H9 (cell line): ENCODE measurements at regions not wholly inside any gene's neighbourhood (a gene's known extent, or its start where the extent isn't known, plus 50 kb on each side); places are given as distances from the start of the nearest gene placed in this dataset.

ENCODE experiments used
- DNase-seq: peaks from one replicate; pipeline ENCODE4 v3.0.0-alpha.2; 2017
- H2AFZ ChIP-seq: one replicate; pipeline ENCODE4 v1.6.1; 2013; ENCODE audit warnings: mild to moderate bottlenecking, low read length, control low read depth, moderate library complexity
- H2AK5ac ChIP-seq: 2 replicates; pipeline ENCODE4 v1.6.1; 2013; ENCODE audit warnings: low read length, control low read depth, mixed read lengths; ENCODE audit not compliant: insufficient read length
- H2BK120ac ChIP-seq: one replicate; pipeline ENCODE4 v1.6.1; 2013; ENCODE audit warnings: low read depth, mild to moderate bottlenecking, low read length, control low read depth, inconsistent platforms; ENCODE audit not compliant: poor library complexity, severe bottlenecking
- H2BK12ac ChIP-seq: 2 replicates; pipeline ENCODE4 v1.6.1; 2013; ENCODE audit warnings: low read length, control low read depth, mixed read lengths, low read depth; ENCODE audit not compliant: insufficient read length
- H2BK15ac ChIP-seq: 2 replicates; pipeline ENCODE4 v1.6.1; 2013; ENCODE audit warnings: low read depth, low read length, control low read depth
- H2BK20ac ChIP-seq: one replicate; pipeline ENCODE4 v1.6.1; 2013; ENCODE audit warnings: low read depth, mild to moderate bottlenecking, low read length, control low read depth, inconsistent platforms; ENCODE audit not compliant: poor library complexity, severe bottlenecking
- H2BK5ac ChIP-seq: 2 replicates; pipeline ENCODE4 v1.6.1; 2013; ENCODE audit warnings: low read length, control low read depth, mixed read lengths; ENCODE audit not compliant: insufficient read length
- H3K14ac ChIP-seq: 2 replicates; pipeline ENCODE4 v1.6.1; 2013; ENCODE audit warnings: low read length, control low read depth; ENCODE audit not compliant: insufficient read depth
- H3K18ac ChIP-seq: 2 replicates; pipeline ENCODE4 v1.6.1; 2013; ENCODE audit warnings: low read depth, mild to moderate bottlenecking, mixed read lengths, low read length, control low read depth; ENCODE audit not compliant: insufficient read length
- H3K23ac ChIP-seq: 2 replicates; pipeline ENCODE4 v1.6.1; 2013; ENCODE audit warnings: low read length, control low read depth, mixed read lengths, low read depth; ENCODE audit not compliant: insufficient read length
- H3K23me2 ChIP-seq: 2 replicates; pipeline ENCODE4 v1.6.1; 2013; ENCODE audit warnings: low read depth, mild to moderate bottlenecking, mixed read lengths, low read length, control low read depth; ENCODE audit not compliant: insufficient read length, poor library complexity, severe bottlenecking
- H3K27ac ChIP-seq: 2 replicates; pipeline ENCODE4 v1.5.1; 2013; ENCODE audit warnings: low read length, control low read depth, mixed read lengths, low read depth; ENCODE audit not compliant: insufficient read length
- H3K27me3 ChIP-seq: 2 replicates; pipeline ENCODE4 v1.6.1; 2013; ENCODE audit warnings: low read length, control low read depth, inconsistent platforms; ENCODE audit not compliant: insufficient read depth
- H3K4ac ChIP-seq: 2 replicates; pipeline ENCODE4 v1.6.1; 2013; ENCODE audit warnings: low read depth, mild to moderate bottlenecking, control low read depth, inconsistent platforms, low read length, moderate library complexity
- H3K4me1 ChIP-seq: 2 replicates; pipeline ENCODE4 v1.6.1; 2013; ENCODE audit warnings: low read length, control low read depth, inconsistent platforms; ENCODE audit not compliant: insufficient read depth
- H3K4me2 ChIP-seq: 2 replicates; pipeline ENCODE4 v1.6.1; 2013; ENCODE audit warnings: low read length, control low read depth, mixed read lengths; ENCODE audit not compliant: insufficient read length, insufficient read depth
- H3K56ac ChIP-seq: 2 replicates; pipeline ENCODE4 v1.6.1; 2013; ENCODE audit warnings: low read depth, mild to moderate bottlenecking, mixed read lengths, low read length, control low read depth; ENCODE audit not compliant: insufficient read length
- H3K79me1 ChIP-seq: 2 replicates; pipeline ENCODE4 v1.6.1; 2013; ENCODE audit warnings: low read depth, mild to moderate bottlenecking, moderate library complexity, low read length, control low read depth, inconsistent platforms; ENCODE audit not compliant: insufficient read depth, poor library complexity, severe bottlenecking
- H3K79me2 ChIP-seq: 2 replicates; pipeline ENCODE4 v1.6.1; 2013; ENCODE audit warnings: low read length, control low read depth, inconsistent platforms; ENCODE audit not compliant: insufficient read depth
- H3K9ac ChIP-seq: 2 replicates; pipeline ENCODE4 v1.6.1; 2013; ENCODE audit warnings: low read length, control low read depth, mixed read lengths; ENCODE audit not compliant: insufficient read length; ENCODE audit errors: extremely low read depth
- H3K9me3 ChIP-seq: one replicate; pipeline ENCODE4 v1.6.1; 2013; ENCODE audit warnings: low read depth, low read length, inconsistent platforms; ENCODE audit not compliant: control insufficient read depth
- H3T11ph ChIP-seq: one replicate; pipeline ENCODE4 v1.6.1; 2013; ENCODE audit warnings: mild to moderate bottlenecking, low read length, control low read depth, inconsistent platforms
- H4K20me1 ChIP-seq: one replicate; pipeline ENCODE4 v1.6.1; 2013; ENCODE audit not compliant: control insufficient read depth, insufficient read length, insufficient read depth
- H4K5ac ChIP-seq: 2 replicates; pipeline ENCODE4 v1.6.1; 2013; ENCODE audit warnings: low read depth, mild to moderate bottlenecking, mixed read lengths, low read length, control low read depth; ENCODE audit not compliant: insufficient read length
- H4K8ac ChIP-seq: replicated peaks from 2 replicates; pipeline ENCODE4 v1.6.1; 2013; ENCODE audit warnings: low read length, control low read depth, mixed read lengths, low read depth; ENCODE audit not compliant: insufficient read length
- H4K91ac ChIP-seq: 2 replicates; pipeline ENCODE4 v1.6.1; 2013; ENCODE audit warnings: low read depth, mild to moderate bottlenecking, moderate library complexity, mixed read lengths, low read length, control low read depth; ENCODE audit not compliant: insufficient read length
- H3K27ac Mint-ChIP-seq, 3 experiments: 2 replicates in 2 of 3; 3 replicates in 1 of 3; pipeline ENCODE4 v1.8.0; 2020 to 2021; ENCODE audit warnings: mixed read lengths in 3 of 3, mild to moderate bottlenecking in 1 of 3, moderate library complexity in 1 of 3
- H3K27me3 Mint-ChIP-seq: 2 replicates; pipeline ENCODE4 v1.8.0; 2021; ENCODE audit warnings: low read depth, mild to moderate bottlenecking, moderate library complexity, mixed read lengths
- H3K36me3 Mint-ChIP-seq, 3 experiments: 2 replicates in 2 of 3; 3 replicates in 1 of 3; pipeline ENCODE4 v1.8.0; 2020 to 2021; ENCODE audit warnings: low read depth in 3 of 3, mixed read lengths in 3 of 3; ENCODE audit not compliant: insufficient read depth in 1 of 3
- H3K4me1 Mint-ChIP-seq, 2 experiments: 2 replicates each; pipeline ENCODE4 v1.8.0; 2020; ENCODE audit warnings: mixed read lengths in 2 of 2
- H3K4me3 Mint-ChIP-seq, 2 experiments: 2 replicates in 1 of 2; 3 replicates in 1 of 2; pipeline ENCODE4 v1.8.0; 2020 to 2021; ENCODE audit warnings: mild to moderate bottlenecking in 2 of 2, mixed read lengths in 2 of 2, moderate library complexity in 1 of 2
- H3K9me3 Mint-ChIP-seq, 2 experiments: 2 replicates in 1 of 2; 3 replicates in 1 of 2; pipeline ENCODE4 v1.8.0; 2020; ENCODE audit warnings: mild to moderate bottlenecking in 2 of 2, mixed read lengths in 2 of 2, moderate library complexity in 1 of 2
- WGBS: extraction: QIAGEN DNeasy Blood & Tissue Kit; methylation state at CpG from one replicate; pipeline ENCODE4 v1.1.7; 2013; ENCODE audit warnings: missing lambda C conversion rate, low lambda C conversion rate, mixed read lengths; ENCODE audit not compliant: insufficient read length; ENCODE audit errors: extremely low coverage; 5-methylcytosine and 5-hydroxymethylcytosine counted together
- TF ChIP-seq, protein P1 (sequence below): fragments of 200-600 bp; sonication (generic); conservative IDR thresholded peaks from 3 replicates; pipeline ENCODE4 v1.8.0; 2021; ENCODE audit warnings: antibody characterized with exemption, mild to moderate bottlenecking

DNA sequence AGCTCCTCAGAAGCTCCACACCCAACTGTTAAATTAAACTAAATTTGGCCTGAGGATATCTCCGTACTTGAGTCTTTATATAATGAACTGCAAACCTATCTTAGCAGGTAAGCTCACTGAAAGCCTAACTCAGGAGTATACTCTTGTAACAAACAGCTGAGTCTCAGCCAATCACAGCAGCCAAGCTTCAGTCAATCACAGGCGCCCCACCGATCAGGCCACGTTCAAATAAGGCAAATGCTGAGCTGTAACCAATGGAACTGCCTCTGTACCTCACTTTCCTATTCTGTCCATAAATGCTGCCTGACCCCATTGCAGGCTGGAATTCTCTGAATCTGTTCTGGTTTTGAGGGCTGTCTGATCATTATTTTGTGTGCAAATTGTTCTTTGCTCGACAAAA lies 93.0 kb upstream of the CES5A start:
- Histone ChIP-seq H3K27me3 (no peaks in the 10 kb centered on the region), H2BK5ac (no peak overlapping the region), H2BK15ac (no peak overlapping the region), H3K56ac (no peak overlapping the region), H4K91ac (no peak overlapping the region), H3K9me3 (no peaks in the 10 kb centered on the region), H3T11ph (no peak overlapping the region), H3K14ac (no peak overlapping the region), H2BK12ac (no peak overlapping the region), H2BK20ac (no peak overlapping the region), H3K18ac (no peak overlapping the region), H3K79me2 (no peaks in the 10 kb centered on the region), H4K5ac (no peak overlapping the region), H3K23ac (no peak overlapping the region), H2AK5ac (no peak overlapping the region), H3K27ac (no peak overlapping the region), H3K4ac (no peak overlapping the region), H3K4me2 (no peak overlapping the region), H3K4me1 (peaks cover 20% of the 10 kb centered on the region; the same call in 1 of the 2 replicates), H2BK120ac (no peak overlapping the region), H3K79me1 (no peaks in the 10 kb centered on the region), H4K8ac (no peak overlapping the region), H2AFZ (no peak overlapping the region), H3K9ac (no peak overlapping the region), H4K20me1 (no peaks in the 10 kb centered on the region), H3K23me2 (no peaks in the 10 kb centered on the region)
- Mint-ChIP-seq H3K27ac (peak overlapping the region in 1 of 3 experiments; percentile 37; a peak in 2 of 7 replicates), H3K9me3 (no peaks in the 10 kb centered on the region), H3K27me3 (no peaks in the 10 kb centered on the region), H3K36me3 (no peaks in the 10 kb centered on the region; a peak in 1 of 7 replicates), H3K4me3 (no peak overlapping the region), H3K4me1 (peaks cover 44 to 56% of the 10 kb centered on the region in 2 experiments)
- WGBS: no CpG with 5 or more reads among the region's 5 CpGs
- DNase-seq: no peak
- TF ChIP-seq, protein P1, sequence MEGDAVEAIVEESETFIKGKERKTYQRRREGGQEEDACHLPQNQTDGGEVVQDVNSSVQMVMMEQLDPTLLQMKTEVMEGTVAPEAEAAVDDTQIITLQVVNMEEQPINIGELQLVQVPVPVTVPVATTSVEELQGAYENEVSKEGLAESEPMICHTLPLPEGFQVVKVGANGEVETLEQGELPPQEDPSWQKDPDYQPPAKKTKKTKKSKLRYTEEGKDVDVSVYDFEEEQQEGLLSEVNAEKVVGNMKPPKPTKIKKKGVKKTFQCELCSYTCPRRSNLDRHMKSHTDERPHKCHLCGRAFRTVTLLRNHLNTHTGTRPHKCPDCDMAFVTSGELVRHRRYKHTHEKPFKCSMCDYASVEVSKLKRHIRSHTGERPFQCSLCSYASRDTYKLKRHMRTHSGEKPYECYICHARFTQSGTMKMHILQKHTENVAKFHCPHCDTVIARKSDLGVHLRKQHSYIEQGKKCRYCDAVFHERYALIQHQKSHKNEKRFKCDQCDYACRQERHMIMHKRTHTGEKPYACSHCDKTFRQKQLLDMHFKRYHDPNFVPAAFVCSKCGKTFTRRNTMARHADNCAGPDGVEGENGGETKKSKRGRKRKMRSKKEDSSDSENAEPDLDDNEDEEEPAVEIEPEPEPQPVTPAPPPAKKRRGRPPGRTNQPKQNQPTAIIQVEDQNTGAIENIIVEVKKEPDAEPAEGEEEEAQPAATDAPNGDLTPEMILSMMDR: no peak
